NT2/D1 (cell line): ENCODE measurements at regions not wholly inside any gene's neighbourhood (a gene's known extent, or its start where the extent isn't known, plus 50 kb on each side); places are given as distances from the start of the nearest gene placed in this dataset.

Experiments
- SUZ12 ChIP-seq: IDR thresholded peaks from 2 replicates; pipeline ENCODE4 v1.6.1; 2011; ENCODE audit not compliant: insufficient read length, insufficient read depth; ENCODE audit errors: extremely low read depth
- ZNF274 ChIP-seq: IDR thresholded peaks from 2 replicates; pipeline ENCODE4 v1.6.1; 2011; ENCODE audit warnings: mild to moderate bottlenecking, low read depth, low read length

DNA sequence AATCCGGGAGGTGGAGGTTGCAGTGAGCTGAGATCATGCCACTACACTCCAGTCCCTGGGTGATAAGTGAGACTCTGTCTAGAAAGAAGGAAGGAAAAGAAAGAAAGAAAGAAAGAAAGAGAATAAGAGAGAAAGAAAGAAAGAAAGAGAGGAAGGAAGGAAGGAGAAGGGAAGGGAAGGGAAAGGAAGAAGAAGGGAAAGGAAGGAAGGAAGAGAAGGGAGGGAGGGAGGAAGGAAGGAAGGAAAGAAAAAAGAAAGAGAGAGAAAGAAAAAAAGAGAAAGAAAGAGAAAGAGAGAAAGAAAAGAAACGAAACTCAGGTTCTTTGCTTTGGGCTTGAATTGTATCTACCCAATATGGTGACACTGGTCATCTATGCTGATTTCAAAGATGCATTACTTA is 102.3 kb upstream of the GATA6 start:
- TF ChIP-seq ZNF274 (no peak), SUZ12 (no peak)
